ENCODE measurements at regions not wholly inside any gene's neighbourhood (a gene's known extent, or its start where the extent isn't known, plus 50 kb on each side); places are given as distances from the start of the nearest gene placed in this dataset.

GRCh38 chr20:41697861-41698559 lies 79.8 kb upstream of the CHD6 start:
- CTCF ChIA-PET, result interaction anchor here (0.6 to 0.9 kb wide), 4 partner anchors 23 to 318 kb away, joined by 3 to 4 read pairs (median 3); no protein-coding TSS in a partner anchor
- no peak overlapping the region for H2AK5ac ChIP-seq (ENCODE audit: low read depth, low read length)
- no peak overlapping the region for H2BK15ac ChIP-seq (ENCODE audit: low read depth, low read length)
- H2BK120ac ChIP-seq (ENCODE audit: low read depth, low read length), result no peak overlapping the region
- H3K23ac ChIP-seq (ENCODE audit: low read depth, low read length), result no peak overlapping the region
- no peak overlapping the region for H2BK20ac ChIP-seq (ENCODE audit: low read depth, low read length)
- no TSS peak for BruUV-seq (replicated peaks)
- H4K20me1 ChIP-seq (ENCODE audit: insufficient read depth, low read length), result no peaks in the 10 kb centered on the region
- POLR2A ChIA-PET (ENCODE audit: unreplicated experiment), result no interaction called here
- no peak overlapping the region for H4K91ac ChIP-seq (ENCODE audit: insufficient read depth, low read depth, low read length)
- H3K4me2 ChIP-seq (ENCODE audit: low read depth, low read length), result no peak overlapping the region
- no peaks in the 10 kb centered on the region for H3K9me1 ChIP-seq (ENCODE audit: insufficient read depth, low read length)
- H3K79me1 ChIP-seq (ENCODE audit: low read depth in 1 of 2, low read length in 2 of 2), result no peaks in the 10 kb centered on the region
- no peak overlapping the region for H3K14ac ChIP-seq (replicated peaks; ENCODE audit: low read depth, low read length)
- H3K18ac ChIP-seq (ENCODE audit: low read depth, low read length), result no peak overlapping the region
- 86% methylated on average over 2 of the region's 6 CpGs; no CpG with 5 or more reads in 1 of the 2 experiments for WGBS, 2 experiments (ENCODE audit: extremely low coverage in 2 of 2, insufficient read length in 1 of 2)
- TF ChIP-seq CEBPB (IDR thresholded peaks at IDR 0.05; ENCODE audit: low read depth, low read length) (peak; percentile 47), MAFK (IDR thresholded peaks at IDR 0.05; ENCODE audit: low read depth, low read length) (no peak), RAD21 (IDR thresholded peaks at IDR 0.05; ENCODE audit: low read length) (peak; percentile 55), CTCF (conservative IDR thresholded peaks at IDR 0.05; ENCODE audit: low read depth, low read length) (peak; percentile 72), SMC3 (IDR thresholded peaks at IDR 0.05; ENCODE audit: low read depth, low read length) (peak; percentile 50)
- ATAC-seq (ENCODE audit: low read depth), result no peak
- intact Hi-C loops (cut with micrococcal nuclease) (loop anchor here (1.0 to 10.0 kb wide), 4 partner anchors 213 to 1711 kb away; partner anchors contain the start of gene LPIN3), dilution Hi-C loops (cut with HindIII; ENCODE audit: low sequenced_read_pairs, unreplicated experiment) (no loop called here), in situ Hi-C loops (cut with MboI; ENCODE audit: low sequenced_read_pairs) (no loop called here)
- H2AFZ ChIP-seq (replicated peaks; ENCODE audit: low read length, poor library complexity), result no peak overlapping the region
- no peaks in the 10 kb centered on the region for H3K27me3 ChIP-seq (ENCODE audit: control insufficient read depth, insufficient read depth, low read length)
- H4K5ac ChIP-seq (ENCODE audit: low read depth, low read length), result no peak overlapping the region
- H3K56ac ChIP-seq (ENCODE audit: extremely low read depth, insufficient read depth, low read length), result no peak overlapping the region
- H4K8ac ChIP-seq (ENCODE audit: low read depth in 2 of 2, low read length in 2 of 2), result no peak overlapping the region
- no peak overlapping the region for H3K27ac ChIP-seq (ENCODE audit: insufficient read depth, low read length)
- no peaks in the 10 kb centered on the region for H3K9me3 ChIP-seq (ENCODE audit: control insufficient read depth, insufficient read depth, low read length)
- H3K4ac ChIP-seq (ENCODE audit: low read depth, low read length), result no peak overlapping the region
- H2BK5ac ChIP-seq (ENCODE audit: low read depth, low read length, poor library complexity, severe bottlenecking), result no peak overlapping the region
- no peak overlapping the region for H3K9ac ChIP-seq (ENCODE audit: low read depth, low read length)
- no peaks in the 10 kb centered on the region for H3K4me1 ChIP-seq (ENCODE audit: control insufficient read depth, insufficient read depth, low read length)
- H3K36me3 ChIP-seq (ENCODE audit: control insufficient read depth, insufficient read depth, low read length), result no peaks in the 10 kb centered on the region
- H2AK9ac ChIP-seq (replicated peaks; ENCODE audit: low read depth, low read length, poor library complexity), result no peak overlapping the region
- no peak overlapping the region for H3K4me3 ChIP-seq (ENCODE audit: insufficient read depth, low read depth, low read length)
- peak; percentile 37 for DNase-seq
